Embryonic facial prominence (tissue), 1 donor: ENCODE measurements at regions not wholly inside any gene's neighbourhood (a gene's known extent, or its start where the extent isn't known, plus 50 kb on each side); places are given as distances from the start of the nearest gene placed in this dataset.
"Not testable (repeated sequence)": the region's sequence is repeated elsewhere in the genome, so short reads cannot be mapped to it uniquely, and the experiment has no call there.

Experiments
- DNase-seq: peaks from one replicate; pipeline ENCODE4 v3.0.0-alpha.2; 2016; ENCODE audit errors: extremely low spot score

DNA sequence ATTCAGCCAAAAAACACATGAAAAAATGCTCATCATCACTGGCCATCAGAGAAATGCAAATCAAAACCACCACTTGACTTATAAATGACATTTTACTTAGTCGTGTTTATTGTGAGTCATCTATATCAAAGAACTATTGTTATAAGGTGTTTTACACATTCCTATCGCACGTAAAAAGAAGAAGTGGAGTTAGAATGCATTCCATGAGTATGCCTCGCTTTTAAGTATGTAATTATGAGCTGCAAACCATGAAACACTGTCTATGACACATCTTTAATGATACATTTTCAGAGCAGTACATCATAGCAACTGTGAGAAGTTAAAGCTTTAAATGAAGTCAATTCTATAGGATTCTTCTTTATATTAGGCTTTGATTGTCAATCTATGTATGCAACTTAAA is 614.3 kb upstream of the ADAMTS5 start:
- DNase-seq, result no peak

DNA sequence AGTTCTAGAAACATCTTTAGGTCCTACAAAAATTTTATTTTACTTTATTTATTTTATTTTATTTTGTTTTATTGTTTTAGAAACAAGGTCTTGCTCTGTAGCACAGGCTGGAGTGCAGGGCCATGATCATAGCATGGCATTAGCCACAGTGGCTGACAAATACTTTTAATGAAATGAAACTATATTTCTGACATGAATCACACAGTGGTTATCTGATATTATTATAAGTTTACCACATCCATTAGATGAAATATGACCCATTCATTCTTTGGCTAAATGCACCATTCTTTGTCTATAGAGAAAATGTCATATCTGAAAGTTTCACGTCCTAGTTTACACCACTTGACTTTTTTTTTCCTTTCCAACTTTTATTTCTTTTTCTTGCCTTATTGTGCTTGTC is 613.4 kb upstream of the ADAMTS5 start:
- no peak for DNase-seq

- DNase-seq, result no peak
These were observed 611.9 kb upstream of the ADAMTS5 start for GRCh38 chr21:27578741-27579265.

DNA sequence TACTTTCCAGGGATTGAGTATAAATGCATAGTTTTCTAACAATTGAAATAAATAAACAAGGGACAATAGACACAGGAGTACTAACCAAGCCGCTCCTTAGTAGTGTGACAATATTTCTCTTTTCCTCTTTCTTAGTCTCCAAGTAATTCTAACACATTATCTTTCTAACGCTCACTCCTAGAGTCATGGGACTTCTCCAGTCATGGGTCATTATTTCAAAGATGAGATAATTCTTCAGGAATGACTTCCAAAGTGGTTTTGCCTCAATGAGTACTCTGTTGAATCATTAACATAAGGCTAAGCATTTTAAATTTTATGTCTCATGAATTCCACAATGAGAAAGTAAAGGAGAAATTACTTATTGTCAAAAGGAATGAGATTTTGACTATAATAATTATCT is 605.8 kb upstream of the ADAMTS5 start:
- no peak for DNase-seq

- DNase-seq, result no peak
These were observed 604.8 kb upstream of the ADAMTS5 start for GRCh38 chr21:27571706-27572105.

DNA sequence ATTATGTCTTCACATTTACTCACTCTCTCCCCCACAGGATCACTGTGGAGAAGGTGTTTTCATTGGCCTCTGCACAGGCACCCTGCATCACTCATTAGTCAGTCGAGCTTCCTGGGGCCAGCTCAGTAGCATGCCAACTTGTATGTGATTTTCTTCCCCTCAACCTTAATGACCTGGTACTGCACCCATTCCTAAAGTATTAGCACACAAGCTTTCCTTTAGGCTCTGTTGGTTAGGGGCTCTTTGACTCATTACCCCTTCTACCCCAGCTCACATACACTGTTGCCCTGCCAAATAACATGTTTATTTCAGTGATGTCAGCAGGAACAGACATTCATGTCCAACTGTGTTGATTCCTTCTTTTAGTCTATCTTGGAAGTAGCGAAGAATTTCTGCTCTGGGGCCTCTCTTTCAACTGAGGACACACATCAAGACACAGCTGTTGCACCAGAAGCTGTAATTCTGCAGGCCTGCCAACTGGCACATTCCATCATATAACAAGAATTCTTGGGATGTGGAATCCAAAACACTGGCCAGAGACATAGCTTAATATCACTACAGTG is 603.5 kb upstream of the ADAMTS5 start:
- DNase-seq, result no peak

- no peak for DNase-seq
These were observed 602.9 kb upstream of the ADAMTS5 start for GRCh38 chr21:27569831-27570230.

- DNase-seq, result no peak
These were observed 602.2 kb upstream of the ADAMTS5 start for GRCh38 chr21:27569091-27569490.

GRCh38 chr21:27567381-27567780 is 600.5 kb upstream of the ADAMTS5 start:
- DNase-seq, result no peak

- DNase-seq, result no peak
These were observed 599.6 kb upstream of the ADAMTS5 start for GRCh38 chr21:27566521-27566920.

- no peak for DNase-seq
These were observed 598.5 kb upstream of the ADAMTS5 start for GRCh38 chr21:27565364-27565763.

DNA sequence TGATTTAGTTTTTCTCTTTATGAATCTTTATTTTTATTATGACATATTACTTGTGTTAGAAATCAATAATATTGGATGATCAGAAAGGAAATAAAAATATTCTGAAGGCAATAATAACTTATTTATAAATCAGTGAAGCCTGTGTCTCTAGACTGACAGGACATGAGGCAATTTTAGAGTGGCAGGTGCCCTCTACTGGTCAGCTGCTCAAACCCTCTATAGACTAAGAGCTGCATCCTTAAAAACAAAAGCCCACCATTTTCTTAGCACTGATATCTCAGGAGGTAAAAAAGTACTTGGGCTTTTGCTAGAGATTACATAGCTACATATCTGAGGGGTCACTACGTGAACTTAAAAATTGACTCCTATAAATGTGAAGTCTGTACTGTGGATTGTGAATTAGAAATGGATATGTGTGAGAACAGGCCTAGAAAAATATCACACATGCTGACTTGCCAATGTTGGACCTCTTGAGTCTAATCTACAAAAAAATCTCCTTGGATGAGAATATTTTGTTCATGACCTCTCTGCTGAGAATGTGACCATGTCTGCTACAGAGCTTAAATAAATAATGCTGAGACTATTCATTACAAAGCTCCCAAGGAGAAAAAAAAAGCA is 597.9 kb upstream of the ADAMTS5 start:
- peak; percentile 7 for DNase-seq

DNA sequence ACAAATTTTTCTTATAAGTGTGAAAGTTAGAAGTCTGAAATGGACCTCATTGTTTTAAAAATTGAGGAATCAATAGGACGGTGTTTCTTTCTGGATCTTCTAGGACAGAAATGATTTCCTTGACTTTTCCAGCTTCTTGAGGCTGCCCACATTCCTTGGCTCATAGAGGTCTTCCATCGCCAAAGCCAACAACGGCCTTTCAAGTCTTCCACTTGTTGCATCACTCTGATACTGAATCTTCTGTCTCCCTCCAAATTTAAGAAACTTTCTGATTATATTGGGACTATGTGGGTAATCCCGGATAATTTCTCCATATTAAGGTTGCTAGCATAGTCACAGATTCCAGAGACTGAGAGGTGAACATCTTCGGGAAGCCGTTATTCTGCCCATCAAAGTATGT is 595.4 kb upstream of the ADAMTS5 start:
- no peak for DNase-seq

- no peak for DNase-seq
These were observed 594.2 kb upstream of the ADAMTS5 start for GRCh38 chr21:27561116-27561515.

- no peak for DNase-seq
These were observed 590.5 kb upstream of the ADAMTS5 start for GRCh38 chr21:27557356-27557755.

GRCh38 chr21:27555996-27556395 is 589.1 kb upstream of the ADAMTS5 start:
- DNase-seq, result no peak

DNA sequence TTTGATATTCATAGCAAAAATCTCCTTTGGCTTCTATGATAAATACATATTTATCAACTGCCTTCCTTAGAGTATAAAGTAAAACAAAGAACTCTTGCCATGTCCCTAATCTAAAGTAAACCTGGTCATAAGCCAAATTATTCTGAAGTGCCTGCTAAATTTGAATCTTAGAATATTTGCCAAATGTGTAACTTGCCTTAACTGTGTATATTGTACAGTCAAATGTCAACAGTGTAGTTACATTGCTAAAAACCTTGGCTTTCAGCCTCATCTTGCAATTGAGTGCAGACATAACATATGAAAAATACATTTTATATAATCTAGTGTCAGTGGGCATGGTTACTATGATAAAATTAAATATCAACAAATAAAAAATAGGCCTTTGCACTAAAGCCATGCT is 583.4 kb upstream of the ADAMTS5 start:
- no peak for DNase-seq

DNA sequence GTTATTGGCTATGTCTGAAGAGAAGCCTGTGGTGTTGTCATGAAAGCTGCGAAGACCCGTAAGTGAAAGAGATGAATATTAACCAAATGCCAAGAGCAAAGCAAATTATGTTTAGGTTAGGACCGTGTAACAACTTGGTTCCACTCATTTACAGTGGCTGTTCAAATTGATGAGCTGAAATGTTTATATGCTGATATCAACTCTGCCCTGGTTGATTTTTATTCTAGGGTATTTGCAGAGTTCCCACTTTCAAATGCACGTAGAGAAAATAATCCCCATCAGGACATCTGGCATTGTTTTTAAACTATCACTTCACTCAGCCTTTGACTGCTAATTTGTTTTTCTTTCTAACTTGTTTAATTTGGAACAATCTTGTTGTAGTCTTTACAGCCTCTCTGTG is 581.6 kb upstream of the ADAMTS5 start:
- no peak for DNase-seq

DNA sequence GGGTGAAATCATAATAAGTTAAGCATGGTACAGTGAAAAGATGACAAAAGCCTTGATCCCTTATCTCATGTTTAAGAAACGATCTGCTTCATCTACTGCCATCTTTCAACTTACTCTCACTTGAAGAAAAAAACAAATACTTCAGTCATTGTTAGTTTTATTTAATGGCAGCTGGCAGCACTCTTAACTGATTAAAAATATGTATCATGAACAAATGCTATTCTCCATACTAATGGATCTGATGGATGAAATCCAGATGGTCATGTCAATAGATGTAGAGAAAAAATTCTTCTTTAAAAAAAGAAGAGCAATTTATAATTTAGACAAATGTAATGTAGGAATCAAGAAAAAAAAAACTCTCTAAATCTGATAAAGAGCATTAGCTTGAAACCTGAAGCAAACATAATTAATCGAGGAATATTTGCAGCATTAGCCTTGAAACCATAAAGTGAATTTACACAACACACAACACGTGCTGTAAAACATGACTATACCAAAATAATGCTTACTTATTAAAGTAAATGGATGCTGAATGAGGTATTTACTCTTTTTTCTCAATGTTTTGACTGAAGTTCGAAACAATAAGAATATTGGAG is 579.0 kb upstream of the ADAMTS5 start:
- DNase-seq, result no peak

DNA sequence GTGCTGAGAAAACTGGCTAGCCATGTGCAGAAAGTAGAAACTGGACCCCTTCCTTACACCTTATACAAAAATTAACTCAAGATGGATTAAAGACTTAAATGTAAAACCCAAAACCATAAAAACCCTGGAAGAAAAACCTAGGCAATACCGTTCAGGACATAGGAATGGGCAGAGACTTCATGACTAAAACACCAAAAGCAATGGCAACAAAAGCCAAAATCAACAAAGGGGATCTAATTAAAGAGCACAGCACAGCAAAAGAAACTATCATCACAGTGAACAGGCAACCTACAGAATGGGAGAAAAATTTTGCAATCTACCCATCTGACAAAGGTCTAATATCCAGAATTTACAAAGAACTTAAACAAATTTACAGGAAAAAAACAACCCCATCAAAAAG is 575.2 kb upstream of the ADAMTS5 start:
- DNase-seq, result not testable (repeated sequence)

GRCh38 chr21:27536319-27536718 is 569.4 kb upstream of the ADAMTS5 start:
- no peak for DNase-seq

DNA sequence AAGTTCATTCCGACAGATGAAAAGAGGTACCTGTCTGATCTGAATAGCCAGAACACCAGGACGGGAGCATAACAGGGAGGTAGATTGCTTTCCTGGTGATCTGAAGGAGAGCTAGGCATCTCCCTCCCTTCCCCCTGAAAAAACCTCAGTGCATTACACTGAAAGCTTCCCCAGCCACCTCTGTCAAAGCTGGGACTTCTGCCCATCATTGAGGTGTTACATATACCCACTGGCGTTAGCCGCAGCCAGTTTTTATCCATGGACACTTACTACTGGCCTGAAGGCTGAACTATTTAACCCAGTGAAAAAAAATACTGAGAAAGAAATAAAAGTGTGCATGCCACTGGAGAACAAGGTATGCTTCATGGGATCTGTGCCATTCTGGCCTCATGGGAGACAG is 568.3 kb upstream of the ADAMTS5 start:
- DNase-seq, result no peak

DNA sequence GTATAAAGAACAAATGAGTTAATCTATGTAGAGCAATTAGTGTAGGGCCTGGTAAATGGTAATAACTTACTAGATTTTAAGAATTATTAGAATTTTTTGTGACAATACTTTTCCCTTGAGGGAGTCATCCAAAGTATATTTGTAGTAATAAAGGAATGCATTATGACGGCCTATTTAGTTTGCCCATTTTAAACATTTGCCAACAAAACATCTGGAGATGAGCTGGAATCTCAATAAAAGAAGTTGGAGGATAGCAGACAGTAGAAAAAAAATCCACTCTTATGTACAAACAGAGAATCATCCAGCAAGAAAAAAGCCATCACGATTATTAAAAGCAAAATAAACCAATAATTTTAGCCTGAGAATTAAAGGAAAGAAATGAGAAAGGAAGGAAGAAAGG is 567.3 kb upstream of the ADAMTS5 start:
- no peak for DNase-seq
